ENCODE measurements at regions not wholly inside any gene's neighbourhood (a gene's known extent, or its start where the extent isn't known, plus 50 kb on each side); places are given as distances from the start of the nearest gene placed in this dataset.

DNA sequence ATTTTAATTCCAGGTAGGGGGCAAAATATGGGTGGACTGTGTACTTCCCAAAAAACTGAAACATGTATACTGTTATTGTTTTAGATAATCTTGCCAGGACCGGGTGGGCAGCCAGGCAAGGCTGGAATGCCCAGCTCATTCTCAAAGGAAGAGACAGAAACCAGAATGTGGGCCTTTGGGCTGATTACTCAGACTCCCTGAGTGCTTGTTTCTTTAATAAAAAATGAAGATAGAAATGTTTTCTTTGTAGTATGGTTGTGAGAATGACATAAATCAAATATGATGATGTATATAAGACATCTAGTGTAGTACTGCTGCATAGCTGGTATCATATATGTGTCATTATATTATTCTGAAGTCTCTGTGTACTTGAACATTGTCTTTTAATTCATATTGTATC lies 231.6 kb upstream of the NT5C1B start:
- ATAC-seq (no peak), FAIRE-seq (no peak), DNase-seq (no peak)
- Histone ChIP-seq H3K4me3 (no peak overlapping the region), H3K9me3 (no peaks in the 10 kb centered on the region), H3K27me3 (no peaks in the 10 kb centered on the region), H3K27ac (no peak overlapping the region), H3K4me1 (no peaks in the 10 kb centered on the region), H3K36me3 (no peaks in the 10 kb centered on the region)
- intact Hi-C loops (cut with DNase I) = no loop called here
- WGBS, 2 donors = 71 to 85% methylated on average over 1 of the region's 1 CpG
- TF ChIP-seq, protein P1, sequence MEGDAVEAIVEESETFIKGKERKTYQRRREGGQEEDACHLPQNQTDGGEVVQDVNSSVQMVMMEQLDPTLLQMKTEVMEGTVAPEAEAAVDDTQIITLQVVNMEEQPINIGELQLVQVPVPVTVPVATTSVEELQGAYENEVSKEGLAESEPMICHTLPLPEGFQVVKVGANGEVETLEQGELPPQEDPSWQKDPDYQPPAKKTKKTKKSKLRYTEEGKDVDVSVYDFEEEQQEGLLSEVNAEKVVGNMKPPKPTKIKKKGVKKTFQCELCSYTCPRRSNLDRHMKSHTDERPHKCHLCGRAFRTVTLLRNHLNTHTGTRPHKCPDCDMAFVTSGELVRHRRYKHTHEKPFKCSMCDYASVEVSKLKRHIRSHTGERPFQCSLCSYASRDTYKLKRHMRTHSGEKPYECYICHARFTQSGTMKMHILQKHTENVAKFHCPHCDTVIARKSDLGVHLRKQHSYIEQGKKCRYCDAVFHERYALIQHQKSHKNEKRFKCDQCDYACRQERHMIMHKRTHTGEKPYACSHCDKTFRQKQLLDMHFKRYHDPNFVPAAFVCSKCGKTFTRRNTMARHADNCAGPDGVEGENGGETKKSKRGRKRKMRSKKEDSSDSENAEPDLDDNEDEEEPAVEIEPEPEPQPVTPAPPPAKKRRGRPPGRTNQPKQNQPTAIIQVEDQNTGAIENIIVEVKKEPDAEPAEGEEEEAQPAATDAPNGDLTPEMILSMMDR (IDR thresholded peaks at IDR 0.05) = no peak

DNA sequence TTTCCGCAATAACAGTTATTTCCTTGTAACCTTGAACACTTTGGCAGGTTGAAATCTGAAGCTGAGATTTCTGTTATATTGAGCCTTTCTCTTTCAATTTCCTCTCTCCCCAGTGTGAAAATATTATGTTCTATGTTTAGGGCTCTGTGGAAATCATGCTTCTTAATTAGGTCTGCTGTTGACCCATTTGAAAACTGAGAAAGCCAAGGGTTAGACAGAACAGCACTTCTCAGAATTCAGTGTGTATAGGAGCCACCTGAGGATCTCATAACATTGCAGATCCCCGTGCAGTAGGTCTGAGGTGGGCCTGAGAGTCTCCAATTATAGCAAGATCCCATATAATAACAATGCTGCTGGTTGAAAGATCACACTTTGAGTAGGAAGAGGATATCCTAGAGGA lies 230.2 kb upstream of the NT5C1B start:
- H3K4me1 ChIP-seq = no peaks in the 10 kb centered on the region
- H3K27ac ChIP-seq = no peak overlapping the region
- ATAC-seq (no peak), DNase-seq (no peak), FAIRE-seq (no peak)
- TF ChIP-seq, protein P1 (IDR thresholded peaks at IDR 0.05) = no peak
- no peak overlapping the region for H3K4me3 ChIP-seq
- no peaks in the 10 kb centered on the region for H3K27me3 ChIP-seq
- 85 to 89% methylated on average over 2 of the region's 2 CpGs for WGBS, 2 donors
- H3K36me3 ChIP-seq = no peaks in the 10 kb centered on the region
- H3K9me3 ChIP-seq = no peaks in the 10 kb centered on the region
- intact Hi-C loops (cut with DNase I) = no loop called here

DNA sequence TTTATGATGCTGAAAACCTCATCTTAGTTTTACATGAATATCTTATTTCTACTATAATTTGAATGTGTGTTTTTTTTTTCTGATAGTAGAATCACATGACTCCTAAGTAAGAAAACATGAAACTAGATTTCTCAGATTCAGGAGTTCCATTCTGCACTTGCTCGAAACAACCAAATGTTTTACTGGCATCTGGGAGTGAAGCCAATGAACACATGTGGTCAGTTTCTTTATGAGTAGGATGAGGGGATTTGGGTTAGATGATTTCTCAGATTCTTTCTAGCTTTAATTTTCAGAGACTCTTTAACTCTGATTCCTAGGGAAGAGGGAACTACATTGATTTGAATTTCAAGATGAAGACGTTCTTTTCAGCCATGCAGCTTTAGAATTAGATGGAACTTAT lies 225.0 kb upstream of the NT5C1B start:
- DNase-seq = no peak
- H3K27ac ChIP-seq = no peak overlapping the region
- no peak for FAIRE-seq

DNA sequence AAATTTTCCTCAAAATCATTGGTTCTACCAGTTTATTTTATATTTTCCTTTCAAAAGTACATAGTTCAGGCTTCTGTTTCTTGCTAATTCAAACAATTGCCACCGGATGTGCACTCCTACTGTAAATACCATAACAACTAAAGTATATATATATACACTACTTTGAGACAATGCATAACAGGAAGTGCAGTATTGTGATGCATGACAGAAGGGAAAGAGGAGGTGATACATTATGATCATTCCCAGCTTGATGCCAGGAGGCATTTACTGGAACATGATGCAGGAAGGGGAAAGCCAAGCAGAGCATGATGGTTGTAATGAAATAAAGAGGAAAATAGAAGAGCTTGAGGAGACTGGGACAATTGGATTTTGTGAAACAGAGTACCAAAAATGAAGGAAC lies 215.2 kb upstream of the NT5C1B start:
- no peaks in the 10 kb centered on the region for H3K27me3 ChIP-seq
- H3K4me1 ChIP-seq = no peaks in the 10 kb centered on the region
- H3K4me3 ChIP-seq = no peak overlapping the region
- no peaks in the 10 kb centered on the region for H3K9me3 ChIP-seq
- no peaks in the 10 kb centered on the region for H3K36me3 ChIP-seq
- intact Hi-C loops (cut with DNase I) = no loop called here
- FAIRE-seq (no peak), DNase-seq (no peak), ATAC-seq (no peak)
- H3K27ac ChIP-seq = no peak overlapping the region
- 82 to 89% methylated on average over 1 of the region's 1 CpG for WGBS, 2 donors
- TF ChIP-seq, protein P1 (IDR thresholded peaks at IDR 0.05) = no peak

More for the DNA sequence above, 225.0 kb upstream of the NT5C1B start:
- 79 to 80% methylated on average over 2 of the region's 2 CpGs for WGBS, 2 donors
- no peaks in the 10 kb centered on the region for H3K27me3 ChIP-seq
- no peak for ATAC-seq
- TF ChIP-seq, protein P1 (IDR thresholded peaks at IDR 0.05) = no peak
- intact Hi-C loops (cut with DNase I) = no loop called here
- no peak overlapping the region for H3K4me3 ChIP-seq
- H3K36me3 ChIP-seq = no peaks in the 10 kb centered on the region
- H3K4me1 ChIP-seq = no peaks in the 10 kb centered on the region
- no peaks in the 10 kb centered on the region for H3K9me3 ChIP-seq

DNA sequence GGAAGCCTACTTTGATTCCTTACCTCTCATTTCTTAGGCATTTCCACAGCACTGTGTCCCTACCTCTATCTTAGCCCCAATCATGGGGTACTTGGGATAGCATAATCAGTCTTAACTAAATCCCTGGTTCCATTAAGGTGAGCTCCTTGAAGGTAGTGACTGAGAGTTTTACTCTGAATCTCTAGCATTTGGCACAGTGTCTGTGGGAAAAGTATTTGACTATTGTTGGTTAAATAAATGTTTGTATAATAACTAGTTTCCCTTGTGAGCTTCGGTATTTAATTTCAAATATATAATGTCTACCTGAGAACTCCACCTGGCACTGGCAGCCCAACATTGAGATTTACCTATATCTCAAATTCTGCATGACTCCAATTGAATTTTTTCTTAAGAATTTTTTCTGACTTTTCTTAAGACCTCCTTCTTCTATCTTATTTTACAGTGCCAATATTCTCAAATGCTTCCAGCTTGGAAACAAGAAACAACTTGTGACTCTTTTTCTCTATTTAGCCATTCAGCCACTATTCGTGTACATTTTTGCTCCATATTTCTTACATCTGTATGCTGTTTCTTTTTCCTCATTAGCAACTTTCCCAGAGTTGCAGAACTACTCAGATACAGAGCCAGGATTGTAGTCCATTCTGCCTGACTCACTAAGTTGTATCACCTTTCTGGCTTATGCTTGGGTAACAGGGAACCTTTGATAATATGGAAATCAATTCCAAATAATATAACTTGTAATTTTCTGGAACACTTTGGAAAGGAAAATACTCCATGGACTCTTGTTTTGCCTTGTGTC lies 214.0 kb upstream of the NT5C1B start:
- FAIRE-seq (no peak), DNase-seq (no peak), ATAC-seq (no peak)
- Histone ChIP-seq H3K9me3 (no peaks in the 10 kb centered on the region), H3K27ac (no peak overlapping the region), H3K4me1 (no peaks in the 10 kb centered on the region), H3K4me3 (no peak overlapping the region), H3K36me3 (no peaks in the 10 kb centered on the region), H3K27me3 (no peaks in the 10 kb centered on the region)
- TF ChIP-seq, protein P1 (IDR thresholded peaks at IDR 0.05) = no peak
- WGBS, 2 donors = 42 to 46% methylated on average over 2 of the region's 2 CpGs
- intact Hi-C loops (cut with DNase I) = no loop called here

Measured in pancreas (tissue), 10 donors.